ENCODE measurements at regions not wholly inside any gene's neighbourhood (a gene's known extent, or its start where the extent isn't known, plus 50 kb on each side); places are given as distances from the start of the nearest gene placed in this dataset.

DNA sequence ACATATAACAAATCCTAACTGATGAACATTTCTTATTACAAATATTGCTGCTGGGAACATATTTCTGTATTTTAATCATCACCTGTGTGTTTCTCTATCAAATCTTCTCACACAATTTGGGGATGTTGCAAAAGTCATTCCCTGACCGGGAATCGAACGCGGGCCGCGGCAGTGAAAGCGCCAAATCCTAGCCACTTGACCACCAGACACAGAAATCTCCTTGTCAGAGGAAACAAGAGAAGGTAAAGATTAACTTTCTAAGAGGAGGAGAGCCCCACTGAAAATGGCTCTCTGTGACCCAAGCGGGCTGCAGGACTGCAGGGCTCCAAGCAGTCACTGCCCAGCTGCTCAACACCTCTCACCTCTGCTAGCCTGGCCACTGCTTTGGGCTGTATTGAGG is 304.9 kb downstream of the FAM72C start:
- Histone ChIP-seq H4K20me1 (replicated peaks; ENCODE audit: insufficient read depth) (no peaks in the 10 kb centered on the region), H3K4me1 (ENCODE audit: insufficient read depth) (no peaks in the 10 kb centered on the region), H3K27ac (ENCODE audit: low read depth) (no peak overlapping the region), H3F3A (replicated peaks; ENCODE audit: low read depth) (no peaks in the 10 kb centered on the region), H3K4me3 (no peak overlapping the region), H3K9me2 (ENCODE audit: insufficient read depth) (no peaks in the 10 kb centered on the region), H3K79me2 (replicated peaks; ENCODE audit: insufficient read depth) (no peaks in the 10 kb centered on the region), H3K27me3 (ENCODE audit: insufficient read depth) (peaks cover 15% of the 10 kb centered on the region), H3K36me3 (ENCODE audit: insufficient read depth) (no peaks in the 10 kb centered on the region), H3K4me2 (no peak overlapping the region), H2AFZ (no peak overlapping the region)
- Mint-ChIP-seq H3K27me3 (ENCODE audit: insufficient read depth, low read depth, poor library complexity) (peaks cover 75% of the 10 kb centered on the region), H3K27ac (no peak overlapping the region), H3K4me3 (no peak overlapping the region), H3K36me3 (ENCODE audit: low read depth) (no peaks in the 10 kb centered on the region), H3K4me1 (peaks cover 4% of the 10 kb centered on the region; the same call in 2 of the 3 replicates), H3K9me3 (no peaks in the 10 kb centered on the region)
- ATAC-seq = no peak
- DNase-seq (ENCODE audit: low spot score) = no peak
- TF ChIP-seq CREB1 (CRISPR knock-in tag; IDR thresholded peaks at IDR 0.05; ENCODE audit: low read depth) (no peak), EZH2phosphoT487 (IDR thresholded peaks at IDR 0.05; ENCODE audit: unreplicated experiment) (no peak), JUNB (IDR thresholded peaks at IDR 0.05; ENCODE audit: unreplicated experiment) (no peak), NANOG (IDR thresholded peaks at IDR 0.05; ENCODE audit: borderline replicate concordance) (no peak), EZH2 (IDR thresholded peaks at IDR 0.05; ENCODE audit: low read depth, unreplicated experiment) (no peak), STAT1 (IDR thresholded peaks at IDR 0.05; ENCODE audit: unreplicated experiment) (no peak), ZNF114 (CRISPR knock-in tag; IDR thresholded peaks at IDR 0.05) (no peak), POLR2AphosphoS5 (IDR thresholded peaks at IDR 0.05; ENCODE audit: low read depth) (no peak), ZNF331 (CRISPR knock-in tag; IDR thresholded peaks at IDR 0.05; ENCODE audit: low read depth) (no peak)
- TF ChIP-seq, protein P1, sequence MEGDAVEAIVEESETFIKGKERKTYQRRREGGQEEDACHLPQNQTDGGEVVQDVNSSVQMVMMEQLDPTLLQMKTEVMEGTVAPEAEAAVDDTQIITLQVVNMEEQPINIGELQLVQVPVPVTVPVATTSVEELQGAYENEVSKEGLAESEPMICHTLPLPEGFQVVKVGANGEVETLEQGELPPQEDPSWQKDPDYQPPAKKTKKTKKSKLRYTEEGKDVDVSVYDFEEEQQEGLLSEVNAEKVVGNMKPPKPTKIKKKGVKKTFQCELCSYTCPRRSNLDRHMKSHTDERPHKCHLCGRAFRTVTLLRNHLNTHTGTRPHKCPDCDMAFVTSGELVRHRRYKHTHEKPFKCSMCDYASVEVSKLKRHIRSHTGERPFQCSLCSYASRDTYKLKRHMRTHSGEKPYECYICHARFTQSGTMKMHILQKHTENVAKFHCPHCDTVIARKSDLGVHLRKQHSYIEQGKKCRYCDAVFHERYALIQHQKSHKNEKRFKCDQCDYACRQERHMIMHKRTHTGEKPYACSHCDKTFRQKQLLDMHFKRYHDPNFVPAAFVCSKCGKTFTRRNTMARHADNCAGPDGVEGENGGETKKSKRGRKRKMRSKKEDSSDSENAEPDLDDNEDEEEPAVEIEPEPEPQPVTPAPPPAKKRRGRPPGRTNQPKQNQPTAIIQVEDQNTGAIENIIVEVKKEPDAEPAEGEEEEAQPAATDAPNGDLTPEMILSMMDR (conservative IDR thresholded peaks at IDR 0.05; ENCODE audit: low read depth in 2 of 2) = no peak
- TF ChIP-seq, protein P2, sequence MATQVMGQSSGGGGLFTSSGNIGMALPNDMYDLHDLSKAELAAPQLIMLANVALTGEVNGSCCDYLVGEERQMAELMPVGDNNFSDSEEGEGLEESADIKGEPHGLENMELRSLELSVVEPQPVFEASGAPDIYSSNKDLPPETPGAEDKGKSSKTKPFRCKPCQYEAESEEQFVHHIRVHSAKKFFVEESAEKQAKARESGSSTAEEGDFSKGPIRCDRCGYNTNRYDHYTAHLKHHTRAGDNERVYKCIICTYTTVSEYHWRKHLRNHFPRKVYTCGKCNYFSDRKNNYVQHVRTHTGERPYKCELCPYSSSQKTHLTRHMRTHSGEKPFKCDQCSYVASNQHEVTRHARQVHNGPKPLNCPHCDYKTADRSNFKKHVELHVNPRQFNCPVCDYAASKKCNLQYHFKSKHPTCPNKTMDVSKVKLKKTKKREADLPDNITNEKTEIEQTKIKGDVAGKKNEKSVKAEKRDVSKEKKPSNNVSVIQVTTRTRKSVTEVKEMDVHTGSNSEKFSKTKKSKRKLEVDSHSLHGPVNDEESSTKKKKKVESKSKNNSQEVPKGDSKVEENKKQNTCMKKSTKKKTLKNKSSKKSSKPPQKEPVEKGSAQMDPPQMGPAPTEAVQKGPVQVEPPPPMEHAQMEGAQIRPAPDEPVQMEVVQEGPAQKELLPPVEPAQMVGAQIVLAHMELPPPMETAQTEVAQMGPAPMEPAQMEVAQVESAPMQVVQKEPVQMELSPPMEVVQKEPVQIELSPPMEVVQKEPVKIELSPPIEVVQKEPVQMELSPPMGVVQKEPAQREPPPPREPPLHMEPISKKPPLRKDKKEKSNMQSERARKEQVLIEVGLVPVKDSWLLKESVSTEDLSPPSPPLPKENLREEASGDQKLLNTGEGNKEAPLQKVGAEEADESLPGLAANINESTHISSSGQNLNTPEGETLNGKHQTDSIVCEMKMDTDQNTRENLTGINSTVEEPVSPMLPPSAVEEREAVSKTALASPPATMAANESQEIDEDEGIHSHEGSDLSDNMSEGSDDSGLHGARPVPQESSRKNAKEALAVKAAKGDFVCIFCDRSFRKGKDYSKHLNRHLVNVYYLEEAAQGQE (IDR thresholded peaks at IDR 0.05; ENCODE audit: unreplicated experiment) = no peak
- TF ChIP-seq, protein P3, sequence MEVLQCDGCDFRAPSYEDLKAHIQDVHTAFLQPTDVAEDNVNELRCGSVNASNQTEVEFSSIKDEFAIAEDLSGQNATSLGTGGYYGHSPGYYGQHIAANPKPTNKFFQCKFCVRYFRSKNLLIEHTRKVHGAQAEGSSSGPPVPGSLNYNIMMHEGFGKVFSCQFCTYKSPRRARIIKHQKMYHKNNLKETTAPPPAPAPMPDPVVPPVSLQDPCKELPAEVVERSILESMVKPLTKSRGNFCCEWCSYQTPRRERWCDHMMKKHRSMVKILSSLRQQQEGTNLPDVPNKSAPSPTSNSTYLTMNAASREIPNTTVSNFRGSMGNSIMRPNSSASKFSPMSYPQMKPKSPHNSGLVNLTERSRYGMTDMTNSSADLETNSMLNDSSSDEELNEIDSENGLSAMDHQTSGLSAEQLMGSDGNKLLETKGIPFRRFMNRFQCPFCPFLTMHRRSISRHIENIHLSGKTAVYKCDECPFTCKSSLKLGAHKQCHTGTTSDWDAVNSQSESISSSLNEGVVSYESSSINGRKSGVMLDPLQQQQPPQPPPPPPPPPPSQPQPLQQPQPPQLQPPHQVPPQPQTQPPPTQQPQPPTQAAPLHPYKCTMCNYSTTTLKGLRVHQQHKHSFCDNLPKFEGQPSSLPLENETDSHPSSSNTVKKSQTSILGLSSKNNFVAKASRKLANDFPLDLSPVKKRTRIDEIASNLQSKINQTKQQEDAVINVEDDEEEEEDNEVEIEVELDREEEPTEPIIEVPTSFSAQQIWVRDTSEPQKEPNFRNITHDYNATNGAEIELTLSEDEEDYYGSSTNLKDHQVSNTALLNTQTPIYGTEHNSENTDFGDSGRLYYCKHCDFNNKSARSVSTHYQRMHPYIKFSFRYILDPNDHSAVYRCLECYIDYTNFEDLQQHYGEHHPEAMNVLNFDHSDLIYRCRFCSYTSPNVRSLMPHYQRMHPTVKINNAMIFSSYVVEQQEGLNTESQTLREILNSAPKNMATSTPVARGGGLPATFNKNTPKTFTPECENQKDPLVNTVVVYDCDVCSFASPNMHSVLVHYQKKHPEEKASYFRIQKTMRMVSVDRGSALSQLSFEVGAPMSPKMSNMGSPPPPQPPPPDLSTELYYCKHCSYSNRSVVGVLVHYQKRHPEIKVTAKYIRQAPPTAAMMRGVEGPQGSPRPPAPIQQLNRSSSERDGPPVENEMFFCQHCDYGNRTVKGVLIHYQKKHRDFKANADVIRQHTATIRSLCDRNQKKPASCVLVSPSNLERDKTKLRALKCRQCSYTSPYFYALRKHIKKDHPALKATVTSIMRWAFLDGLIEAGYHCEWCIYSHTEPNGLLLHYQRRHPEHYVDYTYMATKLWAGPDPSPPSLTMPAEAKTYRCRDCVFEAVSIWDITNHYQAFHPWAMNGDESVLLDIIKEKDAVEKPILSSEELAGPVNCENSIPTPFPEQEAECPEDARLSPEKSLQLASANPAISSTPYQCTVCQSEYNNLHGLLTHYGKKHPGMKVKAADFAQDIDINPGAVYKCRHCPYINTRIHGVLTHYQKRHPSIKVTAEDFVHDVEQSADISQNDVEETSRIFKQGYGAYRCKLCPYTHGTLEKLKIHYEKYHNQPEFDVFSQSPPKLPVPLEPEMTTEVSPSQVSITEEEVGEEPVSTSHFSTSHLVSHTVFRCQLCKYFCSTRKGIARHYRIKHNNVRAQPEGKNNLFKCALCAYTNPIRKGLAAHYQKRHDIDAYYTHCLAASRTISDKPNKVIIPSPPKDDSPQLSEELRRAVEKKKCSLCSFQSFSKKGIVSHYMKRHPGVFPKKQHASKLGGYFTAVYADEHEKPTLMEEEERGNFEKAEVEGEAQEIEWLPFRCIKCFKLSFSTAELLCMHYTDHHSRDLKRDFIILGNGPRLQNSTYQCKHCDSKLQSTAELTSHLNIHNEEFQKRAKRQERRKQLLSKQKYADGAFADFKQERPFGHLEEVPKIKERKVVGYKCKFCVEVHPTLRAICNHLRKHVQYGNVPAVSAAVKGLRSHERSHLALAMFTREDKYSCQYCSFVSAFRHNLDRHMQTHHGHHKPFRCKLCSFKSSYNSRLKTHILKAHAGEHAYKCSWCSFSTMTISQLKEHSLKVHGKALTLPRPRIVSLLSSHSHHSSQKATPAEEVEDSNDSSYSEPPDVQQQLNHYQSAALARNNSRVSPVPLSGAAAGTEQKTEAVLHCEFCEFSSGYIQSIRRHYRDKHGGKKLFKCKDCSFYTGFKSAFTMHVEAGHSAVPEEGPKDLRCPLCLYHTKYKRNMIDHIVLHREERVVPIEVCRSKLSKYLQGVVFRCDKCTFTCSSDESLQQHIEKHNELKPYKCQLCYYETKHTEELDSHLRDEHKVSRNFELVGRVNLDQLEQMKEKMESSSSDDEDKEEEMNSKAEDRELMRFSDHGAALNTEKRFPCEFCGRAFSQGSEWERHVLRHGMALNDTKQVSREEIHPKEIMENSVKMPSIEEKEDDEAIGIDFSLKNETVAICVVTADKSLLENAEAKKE (CRISPR knock-in tag; IDR thresholded peaks at IDR 0.05) = no peak

Measured in GM23338 (cell line).